NCI-H2196 treated with DMSO at 0.1 percent for 48 hours (cell line): ENCODE measurements at regions not wholly inside any gene's neighbourhood (a gene's known extent, or its start where the extent isn't known, plus 50 kb on each side); places are given as distances from the start of the nearest gene placed in this dataset.
"Not testable (repeated sequence)": the region's sequence is repeated elsewhere in the genome, so short reads cannot be mapped to it uniquely, and the experiment has no call there.

Experiments used
- DNase-seq: peaks from one replicate; lab custom pipeline; 2025; ENCODE audit not compliant: unreplicated experiment; lab: John Stamatoyannopoulos, UW

- DNase-seq = no peak
Observed at GRCh38 chr22:49406879-49407587, 420.6 kb downstream of the BRD1 start.

- DNase-seq = no peak
Observed at GRCh38 chr22:49406047-49406650, 421.5 kb downstream of the BRD1 start.

- no peak for DNase-seq
Observed at GRCh38 chr22:49405590-49405989, 422.1 kb downstream of the BRD1 start.

- DNase-seq = no peak
Observed at GRCh38 chr22:49404576-49405241, 423.0 kb downstream of the BRD1 start.

GRCh38 chr22:49404020-49404419 lies 423.7 kb downstream of the BRD1 start:
- no peak for DNase-seq

- no peak for DNase-seq
Observed at GRCh38 chr22:49403102-49403501, 424.6 kb downstream of the BRD1 start.

GRCh38 chr22:49402169-49402568 lies 425.5 kb downstream of the BRD1 start:
- DNase-seq = no peak

- no peak for DNase-seq
Observed at GRCh38 chr22:49400941-49401598, 426.6 kb downstream of the BRD1 start.

GRCh38 chr22:49400136-49400940 lies 427.3 kb downstream of the BRD1 start:
- DNase-seq = no peak

- no peak for DNase-seq
Observed at GRCh38 chr22:49398646-49399045, 429.0 kb downstream of the BRD1 start.

- DNase-seq = no peak
Observed at GRCh38 chr22:49398115-49398514, 429.6 kb downstream of the BRD1 start.

- no peak for DNase-seq
Observed at GRCh38 chr22:49396817-49397216, 430.9 kb downstream of the BRD1 start.

GRCh38 chr22:49395617-49396016 lies 432.1 kb downstream of the BRD1 start:
- DNase-seq = no peak

GRCh38 chr22:49395062-49395461 lies 432.6 kb downstream of the BRD1 start:
- DNase-seq = not testable (repeated sequence)

GRCh38 chr22:49394116-49394785 lies 433.4 kb downstream of the BRD1 start:
- no peak for DNase-seq

- DNase-seq = no peak
Observed at GRCh38 chr22:49393526-49393925, 434.1 kb downstream of the BRD1 start.

GRCh38 chr22:49392841-49393510 lies 434.7 kb downstream of the BRD1 start:
- no peak for DNase-seq

- no peak for DNase-seq
Observed at GRCh38 chr22:49392247-49392646, 435.4 kb downstream of the BRD1 start.

- no peak for DNase-seq
Observed at GRCh38 chr22:49391436-49391835, 436.2 kb downstream of the BRD1 start.

GRCh38 chr22:49390954-49391353 lies 436.7 kb downstream of the BRD1 start:
- no peak for DNase-seq
